Muscle of leg (tissue), 3 donors: ENCODE measurements at regions not wholly inside any gene's neighbourhood (a gene's known extent, or its start where the extent isn't known, plus 50 kb on each side); places are given as distances from the start of the nearest gene placed in this dataset.

ENCODE experiments used
- DNase-seq: peaks from one replicate; pipeline ENCODE4 v3.0.0; 2013
- H3K27ac ChIP-seq: one replicate; pipeline ENCODE4 v1.5.1; 2013; ENCODE audit warnings: mild to moderate bottlenecking, low read length, control low read depth
- H3K27me3 ChIP-seq: one replicate; pipeline ENCODE4 v1.6.1; 2013; ENCODE audit warnings: low read length; ENCODE audit not compliant: control insufficient read depth, insufficient read depth
- H3K36me3 ChIP-seq: one replicate; pipeline ENCODE4 v1.6.1; 2013; ENCODE audit warnings: low read length; ENCODE audit not compliant: control insufficient read depth, insufficient read depth
- H3K4me1 ChIP-seq: one replicate; pipeline ENCODE4 v1.6.1; 2013; ENCODE audit warnings: low read length; ENCODE audit not compliant: control insufficient read depth, insufficient read depth
- H3K4me3 ChIP-seq: one replicate; pipeline ENCODE4 v1.5.1; 2013; ENCODE audit warnings: low read length, control low read depth
- H3K9me3 ChIP-seq: replicated peaks from 2 replicates; pipeline ENCODE4 v1.6.1; 2013; ENCODE audit warnings: low read depth, low read length; ENCODE audit not compliant: control insufficient read depth
- WGBS: methylation state at CpG from one replicate; pipeline ENCODE4 v1.1.5; 2013; ENCODE audit warnings: missing lambda C conversion rate; ENCODE audit not compliant: insufficient coverage; 5-methylcytosine and 5-hydroxymethylcytosine counted together

DNA sequence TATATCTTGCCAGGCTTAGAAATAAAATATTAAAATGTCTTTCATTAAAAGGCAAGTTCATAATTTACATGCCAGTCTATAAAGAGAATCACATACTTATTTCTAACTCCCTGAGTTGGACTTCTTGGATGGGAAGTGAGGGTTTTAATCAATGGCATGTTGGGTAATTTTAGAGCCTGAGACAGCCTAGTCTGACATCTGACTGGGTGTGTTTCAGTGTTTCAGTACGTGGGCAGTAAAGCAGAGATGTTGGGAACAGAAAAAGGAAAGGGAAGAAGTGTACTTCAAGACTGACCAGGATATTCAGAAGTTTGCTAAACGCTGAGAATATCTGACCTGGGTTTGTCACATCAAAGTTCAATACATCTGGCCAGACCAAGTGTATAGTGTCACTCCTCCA lies 171.8 kb downstream of the BTG1 start:
- Histone ChIP-seq H3K27ac (no peak overlapping the region), H3K36me3 (no peaks in the 10 kb centered on the region), H3K4me3 (no peak overlapping the region), H3K27me3 (no peaks in the 10 kb centered on the region), H3K4me1 (no peaks in the 10 kb centered on the region), H3K9me3 (peaks cover 3% of the 10 kb centered on the region)
- 75% methylated on average over 2 of the region's 2 CpGs for WGBS
- DNase-seq, result no peak

DNA sequence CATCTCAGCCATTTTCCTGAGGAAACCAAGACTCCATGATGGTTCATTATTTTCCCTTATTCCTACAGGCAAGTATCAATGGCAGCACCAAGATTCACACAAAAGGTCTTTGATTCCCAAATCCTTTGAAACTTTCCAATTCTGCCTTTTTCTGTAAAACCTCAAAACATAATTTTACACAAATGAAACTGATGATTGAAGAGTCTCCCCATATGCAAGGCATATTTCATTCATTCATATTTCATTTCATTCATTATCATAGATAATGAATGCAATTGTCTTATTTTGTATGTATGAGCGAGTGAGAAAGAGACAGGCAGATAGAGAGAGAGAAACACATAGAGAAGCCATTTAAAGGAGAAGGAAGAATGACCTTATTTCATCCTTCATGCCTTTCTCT lies 172.8 kb downstream of the BTG1 start:
- no CpG with 5 or more reads among the region's 1 CpG for WGBS
- no peaks in the 10 kb centered on the region for H3K27me3 ChIP-seq
- H3K4me1 ChIP-seq, result no peaks in the 10 kb centered on the region
- no peak for DNase-seq
- no peak overlapping the region for H3K4me3 ChIP-seq
- no peak overlapping the region for H3K27ac ChIP-seq
- peaks cover 3% of the 10 kb centered on the region for H3K9me3 ChIP-seq
- H3K36me3 ChIP-seq, result no peaks in the 10 kb centered on the region

GRCh38 chr12:91968777-91969171 lies 176.9 kb downstream of the BTG1 start:
- Histone ChIP-seq H3K4me1 (no peaks in the 10 kb centered on the region), H3K27me3 (no peaks in the 10 kb centered on the region), H3K4me3 (no peak overlapping the region), H3K36me3 (no peaks in the 10 kb centered on the region), H3K27ac (no peak overlapping the region), H3K9me3 (peaks cover 3% of the 10 kb centered on the region)
- no peak for DNase-seq
- WGBS, result 100% methylated on average over 1 of the region's 3 CpGs

DNA sequence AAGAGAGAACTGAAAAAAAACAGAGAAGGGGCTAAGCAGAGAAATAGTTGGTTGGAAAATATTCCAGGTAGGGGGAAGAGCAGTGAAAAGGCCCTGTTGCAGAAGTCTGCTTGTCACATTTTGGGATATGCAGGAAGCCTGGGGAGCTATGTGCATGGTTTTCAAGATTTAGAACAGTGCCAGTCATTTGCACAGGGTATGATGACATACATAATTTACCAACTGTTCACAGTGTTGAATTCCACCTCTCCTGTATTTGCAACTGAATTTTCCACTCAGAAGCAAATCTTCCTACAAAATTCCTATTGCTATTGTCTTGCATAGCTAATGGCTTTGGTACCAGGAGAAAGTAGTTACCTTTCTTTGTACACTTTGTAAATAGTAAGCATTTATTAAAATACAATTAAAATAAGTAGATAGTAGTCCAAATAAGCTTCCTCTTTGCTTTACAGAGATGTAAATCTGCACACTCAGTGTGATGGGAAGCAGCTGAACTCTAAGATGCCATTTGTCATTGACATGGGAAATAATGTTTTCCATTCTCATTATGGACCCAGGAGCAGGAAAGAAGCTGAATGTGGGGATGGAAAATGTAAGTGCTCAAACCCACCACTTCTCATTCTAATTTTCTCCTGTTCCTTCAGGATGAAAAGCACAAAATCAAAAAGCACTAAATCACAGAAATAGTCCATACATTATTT lies 177.4 kb downstream of the BTG1 start:
- no peak overlapping the region for H3K4me3 ChIP-seq

DNA sequence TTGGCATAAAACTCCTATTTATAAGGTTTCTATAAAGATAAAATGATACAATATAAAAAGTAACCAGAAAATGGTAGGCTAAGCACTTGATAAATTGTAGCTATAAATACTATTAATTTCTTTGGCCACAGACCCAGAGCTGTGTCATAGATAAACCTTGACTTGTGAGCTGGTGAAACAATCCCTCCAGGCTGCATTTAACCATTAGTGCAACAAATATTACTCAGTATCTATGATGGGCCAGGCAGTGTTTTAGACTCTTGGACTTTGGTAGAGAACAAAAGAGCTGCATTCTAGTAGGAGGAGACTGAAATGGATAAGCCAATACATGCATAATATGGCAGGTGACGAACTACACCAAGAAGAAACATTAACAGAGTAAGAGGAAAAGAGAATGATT lies 178.1 kb downstream of the BTG1 start:
- H3K4me3 ChIP-seq, result no peak overlapping the region
- no peaks in the 10 kb centered on the region for H3K36me3 ChIP-seq
- WGBS, result no CpG with 5 or more reads among the region's 1 CpG
- no peak for DNase-seq
- H3K4me1 ChIP-seq, result no peaks in the 10 kb centered on the region
- no peak overlapping the region for H3K27ac ChIP-seq
- no peaks in the 10 kb centered on the region for H3K27me3 ChIP-seq
- H3K9me3 ChIP-seq, result peaks cover 3% of the 10 kb centered on the region

More for the DNA sequence above, 177.4 kb downstream of the BTG1 start:
- Histone ChIP-seq H3K36me3 (no peaks in the 10 kb centered on the region), H3K9me3 (peaks cover 3% of the 10 kb centered on the region), H3K27me3 (no peaks in the 10 kb centered on the region), H3K4me1 (no peaks in the 10 kb centered on the region), H3K27ac (no peak overlapping the region)
- DNase-seq, result no peak

- no peak for DNase-seq
- WGBS, result no CpG with 5 or more reads among the region's 1 CpG
- Histone ChIP-seq H3K27me3 (no peaks in the 10 kb centered on the region), H3K4me1 (no peaks in the 10 kb centered on the region), H3K27ac (no peak overlapping the region), H3K9me3 (peaks cover 3% of the 10 kb centered on the region), H3K4me3 (no peak overlapping the region), H3K36me3 (no peaks in the 10 kb centered on the region)
These were observed 179.9 kb downstream of the BTG1 start for GRCh38 chr12:91965781-91966180.

DNA sequence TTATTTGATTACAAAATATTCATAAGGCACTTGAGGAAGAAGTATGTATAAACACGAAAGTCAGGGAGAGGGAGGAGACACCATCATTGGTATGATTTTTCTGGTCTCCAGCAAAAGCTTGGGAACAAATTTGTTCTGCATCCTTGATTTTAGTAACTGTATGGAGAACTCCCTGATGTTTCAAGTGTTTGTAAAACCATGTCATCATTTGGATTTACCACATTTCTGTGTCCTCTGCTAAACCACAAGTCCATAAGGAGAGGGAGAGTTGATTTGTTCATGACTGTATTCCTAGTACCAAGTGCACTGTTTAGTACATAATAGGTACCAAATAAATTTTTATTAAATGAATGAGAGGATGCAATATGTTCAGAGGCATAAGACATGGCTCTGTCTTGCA lies 181.1 kb downstream of the BTG1 start:
- WGBS, result no CpG with 5 or more reads among the region's 1 CpG
- no peaks in the 10 kb centered on the region for H3K4me1 ChIP-seq
- H3K27ac ChIP-seq, result no peak overlapping the region
- no peak overlapping the region for H3K4me3 ChIP-seq
- H3K9me3 ChIP-seq, result no peaks in the 10 kb centered on the region
- DNase-seq, result no peak
- H3K27me3 ChIP-seq, result no peaks in the 10 kb centered on the region
- no peaks in the 10 kb centered on the region for H3K36me3 ChIP-seq

GRCh38 chr12:91959220-91959619 lies 186.4 kb downstream of the BTG1 start:
- no peaks in the 10 kb centered on the region for H3K27me3 ChIP-seq
- whole genome bisulfite sequencing, result 98% methylated on average over 10 of the region's 10 CpGs
- no peaks in the 10 kb centered on the region for H3K9me3 ChIP-seq

GRCh38 chr12:91958816-91959215 lies 186.8 kb downstream of the BTG1 start:
- H3K4me1 ChIP-seq, result no peaks in the 10 kb centered on the region
- no peak overlapping the region for H3K4me3 ChIP-seq
- no peaks in the 10 kb centered on the region for H3K27me3 ChIP-seq
- 95% methylated on average over 2 of the region's 5 CpGs for WGBS
- H3K36me3 ChIP-seq, result no peaks in the 10 kb centered on the region
- DNase-seq, result no peak
- H3K9me3 ChIP-seq, result no peaks in the 10 kb centered on the region
- H3K27ac ChIP-seq, result no peak overlapping the region

More at GRCh38 chr12:91959220-91959619, 186.4 kb downstream of the BTG1 start:
- DNase-seq, result no peak
- no peaks in the 10 kb centered on the region for H3K4me1 ChIP-seq
- H3K27ac ChIP-seq, result no peak overlapping the region
- H3K36me3 ChIP-seq, result no peaks in the 10 kb centered on the region
- H3K4me3 ChIP-seq, result no peak overlapping the region

DNA sequence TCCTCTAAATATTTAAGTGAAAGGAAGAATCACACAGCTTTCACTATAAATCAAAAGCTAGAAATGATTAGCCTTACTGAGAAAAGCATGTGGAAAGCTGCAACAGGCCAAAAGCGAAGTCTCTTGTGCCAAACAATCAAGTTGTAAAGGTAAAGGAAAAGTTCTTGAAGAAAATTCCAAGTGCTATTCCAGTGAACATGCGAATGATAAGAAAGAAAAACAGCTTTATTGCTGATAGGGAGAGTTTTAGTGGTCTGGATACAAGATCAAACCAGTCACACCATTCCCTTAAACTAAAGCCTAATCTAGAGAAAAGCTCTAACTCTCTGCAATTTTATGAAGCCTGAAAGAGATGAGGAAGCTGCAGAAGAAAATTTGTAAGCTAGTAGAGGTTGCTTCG lies 190.9 kb downstream of the BTG1 start:
- Histone ChIP-seq H3K9me3 (no peaks in the 10 kb centered on the region), H3K27me3 (no peaks in the 10 kb centered on the region), H3K36me3 (no peaks in the 10 kb centered on the region), H3K4me3 (no peak overlapping the region), H3K27ac (no peak overlapping the region), H3K4me1 (no peaks in the 10 kb centered on the region)
- DNase-seq, result no peak
- no CpG with 5 or more reads among the region's 3 CpGs for WGBS

- no peak for DNase-seq
These were observed 191.3 kb downstream of the BTG1 start for GRCh38 chr12:91954326-91954725.

More at GRCh38 chr12:91954326-91954725, 191.3 kb downstream of the BTG1 start:
- Histone ChIP-seq H3K4me1 (no peaks in the 10 kb centered on the region), H3K36me3 (no peaks in the 10 kb centered on the region), H3K4me3 (no peak overlapping the region), H3K9me3 (no peaks in the 10 kb centered on the region), H3K27me3 (no peaks in the 10 kb centered on the region), H3K27ac (no peak overlapping the region)
- no CpG with 5 or more reads among the region's 4 CpGs for WGBS
